DOHH2 (cell line): ENCODE measurements at regions not wholly inside any gene's neighbourhood (a gene's known extent, or its start where the extent isn't known, plus 50 kb on each side); places are given as distances from the start of the nearest gene placed in this dataset.

Experiments used
- H3F3A ChIP-seq: fragments of 200-600 bp; sonication (generic), shearing (Covaris generic); 2 replicates; pipeline ENCODE4 v1.6.0; 2016; ENCODE audit warnings: antibody characterized with exemption, mild to moderate bottlenecking; ENCODE audit not compliant: control insufficient read depth, insufficient read depth
- H3K27ac ChIP-seq: fragments of 200-600 bp; sonication (generic); 2 replicates; pipeline ENCODE4 v1.5.1; 2014; ENCODE audit warnings: low read depth, mild to moderate bottlenecking, low read length, moderate library complexity
- H3K27me3 ChIP-seq: fragments of 200-600 bp; sonication (generic); 2 replicates; pipeline ENCODE4 v1.6.1; 2014; ENCODE audit warnings: mild to moderate bottlenecking, low read length, mixed read lengths; ENCODE audit not compliant: control insufficient read depth
- H3K36me3 ChIP-seq: fragments of 200-600 bp; sonication (generic); 2 replicates; pipeline ENCODE4 v1.6.1; 2014; ENCODE audit warnings: mild to moderate bottlenecking, low read length, moderate library complexity, mixed read lengths; ENCODE audit not compliant: control insufficient read depth
- H3K4me1 ChIP-seq: fragments of 200-600 bp; sonication (generic); 2 replicates; pipeline ENCODE4 v1.6.1; 2014; ENCODE audit warnings: mild to moderate bottlenecking, low read length, mixed read lengths; ENCODE audit not compliant: control insufficient read depth
- H3K4me2 ChIP-seq: fragments of 200-600 bp; sonication (generic); 2 replicates; pipeline ENCODE4 v1.6.0; 2014; ENCODE audit warnings: mild to moderate bottlenecking, low read length, moderate library complexity
- H3K4me3 ChIP-seq: fragments of 200-600 bp; sonication (generic); 2 replicates; pipeline ENCODE4 v1.5.1; 2014; ENCODE audit warnings: mild to moderate bottlenecking, low read length, mixed read lengths
- H3K79me2 ChIP-seq: fragments of 200-600 bp; sonication (generic); 2 replicates; pipeline ENCODE4 v1.6.1; 2014; ENCODE audit warnings: mild to moderate bottlenecking, low read length, mixed read lengths; ENCODE audit not compliant: control insufficient read depth
- H3K9me2 ChIP-seq: fragments of 200-600 bp; sonication (generic); replicated peaks from 2 replicates; pipeline ENCODE4 v1.6.1; 2014; ENCODE audit warnings: mild to moderate bottlenecking, low read length, mixed read lengths; ENCODE audit not compliant: control insufficient read depth
- H3K9me3 ChIP-seq: fragments of 200-600 bp; sonication (generic); 2 replicates; pipeline ENCODE4 v1.6.1; 2014; ENCODE audit warnings: antibody characterized with exemption, low read length, mixed read lengths; ENCODE audit not compliant: control insufficient read depth, insufficient read depth
- H4K20me1 ChIP-seq: fragments of 200-600 bp; sonication (generic); 2 replicates; pipeline ENCODE4 v1.6.0; 2014; ENCODE audit warnings: low read depth, mild to moderate bottlenecking, antibody characterized with exemption, low read length, moderate library complexity; ENCODE audit not compliant: control insufficient read depth, insufficient read depth
- CTCF ChIP-seq: fragments of 200-600 bp; sonication (generic); IDR thresholded peaks from one replicate; pipeline ENCODE4 v1.5.1; 2014; ENCODE audit warnings: antibody characterized with exemption, mild to moderate bottlenecking, low read depth, low read length; ENCODE audit not compliant: poor library complexity, severe bottlenecking
- EZH2phosphoT487 ChIP-seq: fragments of 200-600 bp; sonication (generic); IDR thresholded peaks from 2 replicates; pipeline ENCODE4 v1.6.1; 2017; ENCODE audit warnings: borderline replicate concordance, mild to moderate bottlenecking, antibody characterized with exemption, low read length, moderate library complexity, mixed read lengths

DNA sequence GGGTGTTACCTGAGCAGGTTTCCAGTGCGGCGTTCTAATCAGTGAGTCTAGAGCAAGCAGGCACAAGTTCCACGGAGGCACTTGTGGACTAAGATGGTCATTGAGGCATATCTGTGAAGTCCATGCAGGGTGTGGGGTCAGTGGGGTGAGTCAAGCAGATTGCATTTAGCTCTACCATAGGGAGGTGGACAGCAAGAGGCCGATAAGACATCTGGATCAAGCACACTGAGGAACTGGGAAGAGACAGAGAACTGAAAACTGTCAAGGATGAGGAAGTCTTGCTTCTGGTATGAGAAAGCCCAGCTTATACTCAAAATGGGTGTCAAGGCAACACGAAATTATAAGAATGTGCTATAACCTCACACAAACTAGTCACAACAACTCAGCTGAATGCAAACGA is 61.2 kb upstream of the SLC39A10 start:
- no peaks in the 10 kb centered on the region for H3F3A ChIP-seq
- no peaks in the 10 kb centered on the region for H4K20me1 ChIP-seq
- H3K36me3 ChIP-seq = no peaks in the 10 kb centered on the region
- no peaks in the 10 kb centered on the region for H3K9me3 ChIP-seq
- H3K27ac ChIP-seq = no peak overlapping the region
- H3K9me2 ChIP-seq = no peaks in the 10 kb centered on the region
- no peaks in the 10 kb centered on the region for H3K79me2 ChIP-seq
- TF ChIP-seq CTCF (no peak), EZH2phosphoT487 (no peak)
- no peak overlapping the region for H3K4me3 ChIP-seq
- H3K4me2 ChIP-seq = no peak overlapping the region
- no peaks in the 10 kb centered on the region for H3K27me3 ChIP-seq
- no peaks in the 10 kb centered on the region for H3K4me1 ChIP-seq

GRCh38 chr2:195594919-195595694 is 61.9 kb upstream of the SLC39A10 start:
- Histone ChIP-seq H3K79me2 (no peaks in the 10 kb centered on the region), H3K4me3 (no peak overlapping the region), H3K36me3 (no peaks in the 10 kb centered on the region), H3K9me3 (no peaks in the 10 kb centered on the region), H3K9me2 (no peaks in the 10 kb centered on the region), H3K4me2 (no peak overlapping the region), H3K27ac (no peak overlapping the region), H3F3A (no peaks in the 10 kb centered on the region), H4K20me1 (no peaks in the 10 kb centered on the region), H3K4me1 (no peaks in the 10 kb centered on the region), H3K27me3 (no peaks in the 10 kb centered on the region)
- no peak for TF ChIP-seq EZH2phosphoT487
- TF ChIP-seq CTCF = no peak

GRCh38 chr2:195594248-195594647 is 62.8 kb upstream of the SLC39A10 start:
- H3K4me1 ChIP-seq = no peaks in the 10 kb centered on the region
- no peak overlapping the region for H3K27ac ChIP-seq
- no peaks in the 10 kb centered on the region for H3K36me3 ChIP-seq
- no peaks in the 10 kb centered on the region for H3K79me2 ChIP-seq
- no peaks in the 10 kb centered on the region for H3K27me3 ChIP-seq
- H3K9me2 ChIP-seq = no peaks in the 10 kb centered on the region
- H3K4me3 ChIP-seq = no peak overlapping the region
- no peaks in the 10 kb centered on the region for H4K20me1 ChIP-seq
- H3F3A ChIP-seq = no peaks in the 10 kb centered on the region
- no peaks in the 10 kb centered on the region for H3K9me3 ChIP-seq
- TF ChIP-seq EZH2phosphoT487 (no peak), CTCF (no peak)
- no peak overlapping the region for H3K4me2 ChIP-seq
